ENCODE measurements at regions not wholly inside any gene's neighbourhood (a gene's known extent, or its start where the extent isn't known, plus 50 kb on each side); places are given as distances from the start of the nearest gene placed in this dataset.

DNA sequence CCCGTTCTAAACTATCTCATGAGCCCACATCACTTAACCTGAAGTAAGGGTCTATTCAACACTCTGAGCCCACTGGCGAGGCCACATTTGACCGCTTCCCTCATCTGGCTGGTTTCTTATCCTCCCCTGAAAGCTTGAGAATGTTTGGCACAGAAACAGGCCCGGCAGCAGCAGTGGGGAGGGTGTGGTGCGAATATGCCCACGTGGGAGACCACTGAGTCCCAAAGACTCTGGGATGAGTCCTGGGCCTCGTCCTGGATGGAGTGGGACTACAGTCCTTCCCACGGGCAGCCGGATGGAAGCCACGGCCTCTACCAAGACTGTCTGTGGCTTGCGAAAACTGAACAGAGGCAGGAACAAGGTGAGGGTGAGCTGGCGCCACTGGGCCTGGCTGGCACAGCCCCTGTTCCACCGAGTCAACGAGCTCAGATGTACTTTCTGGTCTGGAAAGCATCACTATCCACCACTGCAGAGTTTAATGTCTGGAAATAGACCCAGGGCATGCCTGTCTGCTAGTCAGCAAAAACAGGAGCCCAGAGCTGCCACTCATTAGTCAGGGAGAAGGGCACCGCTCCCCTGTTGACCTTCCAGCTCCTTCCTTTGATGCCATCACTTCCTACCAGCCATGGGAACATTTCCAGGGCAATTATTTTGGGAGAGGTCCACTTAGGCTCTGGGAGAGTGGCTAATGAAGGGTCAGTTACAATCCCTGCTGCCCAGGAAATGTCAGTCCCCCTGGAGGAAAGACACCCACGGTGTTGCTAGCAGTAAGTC, 386.6 kb downstream of the MATN1 start:
- DNase-seq (ENCODE audit: low read depth in 1 of 2, low spot score in 1 of 2): no peak

- no peak for DNase-seq (ENCODE audit: low read depth in 1 of 2, low spot score in 1 of 2)
Measured at GRCh38 chr1:30335997-30336390, 387.4 kb downstream of the MATN1 start.

DNA sequence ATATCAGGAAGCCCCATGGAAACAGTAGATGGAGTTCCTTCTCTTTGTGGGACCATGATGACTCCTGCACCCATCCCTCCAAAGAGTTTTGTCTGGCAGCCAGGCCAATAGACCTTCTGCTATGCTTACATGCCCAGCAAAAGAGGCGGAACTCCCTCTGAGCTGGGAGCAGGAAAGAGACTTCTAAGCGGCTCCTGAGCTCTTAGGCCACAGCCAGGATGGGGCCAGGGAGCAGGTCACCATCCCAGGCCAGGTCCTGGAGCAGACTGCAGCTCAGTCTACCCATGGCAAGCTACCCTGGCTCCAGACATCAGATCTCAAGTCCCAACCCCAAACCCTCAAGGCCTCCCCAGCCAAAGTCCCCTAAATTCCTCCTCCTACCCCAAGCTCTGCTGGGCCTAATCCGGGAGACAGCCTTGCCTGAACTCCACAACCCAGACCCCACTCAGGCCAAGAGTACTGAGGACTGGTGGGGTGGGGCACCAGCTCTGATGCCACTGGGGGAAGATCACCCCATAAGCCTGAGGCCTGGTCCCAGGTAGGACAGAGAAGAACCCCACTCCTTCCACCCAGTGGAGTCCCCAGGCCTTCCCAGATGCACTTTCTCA, 387.9 kb downstream of the MATN1 start:
- DNase-seq (ENCODE audit: low read depth in 1 of 2, low spot score in 1 of 2): no peak

DNA sequence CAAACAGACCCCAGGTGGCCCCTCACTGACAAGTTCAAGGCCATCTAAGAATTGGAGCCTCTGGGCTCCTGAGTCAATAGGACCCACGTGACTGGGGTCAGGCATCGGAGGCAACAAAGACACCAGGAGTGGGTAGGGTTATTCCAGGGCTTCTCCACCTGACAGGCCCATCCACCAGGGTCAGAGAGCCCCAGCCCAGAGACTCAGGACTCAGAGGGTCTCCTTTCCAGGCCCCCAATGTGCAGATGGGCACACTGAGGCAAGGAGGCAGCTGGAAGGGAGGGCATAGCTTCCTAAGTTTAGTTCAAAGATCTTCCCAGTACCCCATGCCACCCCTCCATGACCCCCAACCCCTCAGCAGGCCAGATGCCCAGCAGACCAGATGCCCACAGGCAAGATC, 388.6 kb downstream of the MATN1 start:
- DNase-seq (ENCODE audit: low read depth in 1 of 2, low spot score in 1 of 2): no peak

DNA sequence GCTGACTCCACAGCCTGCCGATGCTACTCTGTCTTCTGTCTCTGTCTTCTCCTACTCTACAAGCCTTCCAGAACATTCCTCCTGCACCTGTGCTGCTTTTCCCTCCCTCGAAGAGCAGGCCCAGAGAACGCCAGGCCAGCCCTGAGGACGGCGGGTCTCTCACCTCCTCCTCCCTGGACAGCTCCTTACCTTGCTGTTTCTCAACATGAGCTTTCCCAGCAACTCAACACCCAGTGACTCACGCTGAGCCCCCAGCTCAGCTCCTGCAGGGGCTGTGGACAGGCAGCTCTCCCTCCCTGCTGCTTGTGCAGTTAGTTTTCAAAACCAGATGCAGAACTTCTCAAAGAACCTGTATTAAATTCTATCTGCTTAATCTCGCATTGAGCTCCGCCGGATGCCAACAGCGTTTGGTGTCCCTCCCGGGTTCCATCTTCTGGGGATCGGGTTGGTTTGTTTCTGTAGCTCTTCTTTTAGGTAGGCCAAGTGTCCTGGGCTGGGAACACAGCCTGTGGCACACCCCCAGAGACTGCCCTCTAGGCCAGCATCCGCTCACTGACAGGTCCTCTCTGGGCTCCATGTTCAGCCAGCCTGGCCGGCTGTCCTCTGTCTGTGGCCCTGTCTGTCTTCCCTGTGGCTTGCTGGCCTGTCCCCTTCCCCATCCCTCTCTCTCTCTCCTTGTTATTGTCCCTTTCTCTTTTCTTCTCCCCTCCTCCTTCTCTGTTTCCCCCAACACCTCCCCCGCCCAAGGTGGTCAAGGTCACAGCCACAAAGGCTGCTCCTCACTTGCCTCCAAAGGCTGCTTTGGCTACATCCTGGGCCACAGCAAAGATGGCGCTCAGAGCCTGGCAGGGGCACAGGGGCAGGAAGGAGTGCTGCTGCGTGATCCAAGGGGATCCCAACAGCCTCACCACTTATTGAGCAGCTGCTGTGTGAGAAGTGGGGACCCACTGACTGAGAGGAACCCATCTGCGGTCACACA, 391.0 kb downstream of the MATN1 start:
- no peak for DNase-seq (ENCODE audit: low read depth in 1 of 2, low spot score in 1 of 2)

GRCh38 chr1:30331415-30332065, 391.8 kb downstream of the MATN1 start:
- no peak for DNase-seq (ENCODE audit: low read depth in 1 of 2, low spot score in 1 of 2)

DNA sequence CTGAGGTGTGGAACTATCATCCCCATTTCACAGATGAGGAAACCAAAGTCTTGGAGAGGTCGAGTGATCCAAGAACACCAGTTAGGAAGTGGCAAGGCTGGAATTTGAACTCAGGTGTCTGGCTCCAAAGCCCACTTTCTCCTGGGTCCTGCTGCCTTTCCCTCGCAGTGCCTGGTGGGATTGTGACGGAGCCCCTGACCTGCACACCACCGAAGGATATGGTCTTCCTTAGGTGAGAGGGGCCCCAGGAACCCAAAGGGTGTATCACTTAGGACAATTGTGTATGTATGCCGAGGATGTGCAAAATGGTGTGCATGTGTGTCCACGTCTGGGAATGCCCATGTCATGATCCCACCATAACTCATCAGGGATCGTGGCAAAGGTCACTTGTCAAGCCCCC, 392.7 kb downstream of the MATN1 start:
- DNase-seq (ENCODE audit: low read depth in 1 of 2, low spot score in 1 of 2): no peak

DNA sequence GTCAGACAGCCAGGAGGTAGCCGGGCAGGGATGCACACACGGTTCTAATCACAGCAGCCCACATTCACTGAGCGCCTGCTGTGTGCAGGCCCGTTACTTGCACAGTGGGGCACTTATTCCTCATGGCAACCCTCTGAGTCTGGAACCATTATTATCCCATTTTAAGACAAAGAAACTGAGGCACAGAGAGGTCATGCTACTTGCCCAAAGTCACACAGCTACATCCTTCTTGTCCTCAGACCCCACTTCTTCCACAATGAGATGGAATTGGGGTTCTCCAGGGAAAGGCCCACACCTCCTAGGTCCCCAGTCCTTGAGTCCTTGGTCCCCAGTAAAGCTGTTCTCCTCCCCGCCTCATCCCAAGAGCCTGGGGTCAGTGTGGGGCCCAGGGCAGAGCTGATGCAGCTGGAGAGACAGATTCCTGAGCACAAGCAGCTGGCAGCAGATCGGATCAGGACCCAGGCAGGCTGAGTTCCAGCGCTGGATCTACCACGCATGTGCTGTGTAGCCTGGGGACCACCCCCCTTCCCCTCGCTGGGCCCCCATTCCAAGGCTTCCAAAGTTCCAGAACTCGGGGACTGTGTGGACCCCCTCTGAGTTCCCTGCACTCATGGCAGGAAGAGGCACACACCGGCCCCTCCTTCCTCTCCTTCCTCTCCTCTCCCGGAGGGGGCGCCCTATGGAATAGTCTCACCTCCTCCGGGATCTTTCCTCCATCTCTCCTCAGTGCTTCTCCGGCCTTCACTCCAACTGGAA, 393.4 kb downstream of the MATN1 start:
- DNase-seq (ENCODE audit: low read depth in 1 of 2, low spot score in 1 of 2): no peak

- no peak for DNase-seq (ENCODE audit: low read depth in 1 of 2, low spot score in 1 of 2)
Measured at GRCh38 chr1:30329263-30329753, 394.1 kb downstream of the MATN1 start.

DNA sequence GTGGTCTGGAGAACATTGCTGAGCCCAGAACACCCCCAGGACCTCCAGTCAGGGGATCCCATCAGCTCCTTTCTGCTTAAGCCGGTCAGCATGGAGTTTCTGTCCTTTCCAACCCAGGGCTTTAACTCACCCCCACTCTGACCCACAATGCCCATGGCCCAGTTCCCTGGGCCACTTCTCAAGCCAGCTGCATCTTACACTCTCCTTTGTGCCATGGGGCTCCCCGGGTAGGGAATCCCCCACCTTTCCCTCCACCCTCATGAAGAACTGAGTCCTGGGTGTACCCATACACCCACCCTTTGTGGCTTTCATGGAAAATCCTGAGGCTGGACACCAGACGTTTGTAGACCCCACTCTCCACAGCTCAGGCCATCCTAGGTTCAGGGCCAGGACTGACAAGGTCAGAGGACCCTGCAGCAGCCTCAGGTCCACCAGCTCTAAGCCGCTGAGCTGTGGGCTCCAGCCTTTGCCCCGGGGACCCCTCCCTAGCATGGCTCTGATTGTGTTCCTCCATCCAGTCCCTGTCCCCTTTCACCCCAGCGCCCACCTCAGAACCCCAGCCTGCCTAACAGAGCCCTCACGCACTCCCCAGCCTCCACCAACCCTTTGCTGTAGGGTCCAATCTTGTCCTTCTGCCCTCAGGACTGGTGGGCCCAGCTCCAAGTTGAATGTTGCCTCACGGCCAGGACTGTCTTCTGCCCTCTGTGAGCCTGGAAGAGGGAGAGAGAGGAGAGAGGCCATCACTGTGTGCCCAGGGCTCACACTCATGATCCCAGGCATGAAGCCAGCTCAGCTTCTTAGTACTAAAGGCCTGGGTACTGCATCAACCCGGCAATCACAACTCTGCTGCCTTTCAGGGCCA, 394.8 kb downstream of the MATN1 start:
- DNase-seq (ENCODE audit: low read depth in 1 of 2, low spot score in 1 of 2): no peak

GRCh38 chr1:30328100-30328370, 395.4 kb downstream of the MATN1 start:
- no peak for DNase-seq (ENCODE audit: low read depth in 1 of 2, low spot score in 1 of 2)

- no peak for DNase-seq (ENCODE audit: low read depth in 1 of 2, low spot score in 1 of 2)
Measured at GRCh38 chr1:30327370-30328099, 395.9 kb downstream of the MATN1 start.

DNA sequence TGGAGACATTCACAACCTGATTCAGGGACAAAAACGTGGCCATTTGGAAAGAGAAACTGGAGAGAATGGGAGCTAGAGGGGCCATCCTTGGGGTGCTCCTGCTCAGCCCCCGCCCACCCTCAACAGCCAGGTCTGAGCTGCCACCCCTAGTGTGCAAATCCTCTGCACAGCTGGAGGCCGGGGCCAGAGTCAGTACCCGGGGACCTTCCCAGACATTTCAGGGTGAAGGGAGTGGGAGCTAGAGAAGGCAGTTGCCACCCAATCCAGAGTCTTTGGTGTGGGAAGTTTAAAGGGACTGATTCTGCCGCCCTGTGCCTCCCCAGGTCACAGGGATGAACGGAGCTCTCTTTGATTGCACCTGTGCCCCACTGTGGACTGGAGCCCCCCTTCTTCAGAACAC, 397.4 kb downstream of the MATN1 start:
- no peak for DNase-seq (ENCODE audit: low read depth in 1 of 2, low spot score in 1 of 2)

DNA sequence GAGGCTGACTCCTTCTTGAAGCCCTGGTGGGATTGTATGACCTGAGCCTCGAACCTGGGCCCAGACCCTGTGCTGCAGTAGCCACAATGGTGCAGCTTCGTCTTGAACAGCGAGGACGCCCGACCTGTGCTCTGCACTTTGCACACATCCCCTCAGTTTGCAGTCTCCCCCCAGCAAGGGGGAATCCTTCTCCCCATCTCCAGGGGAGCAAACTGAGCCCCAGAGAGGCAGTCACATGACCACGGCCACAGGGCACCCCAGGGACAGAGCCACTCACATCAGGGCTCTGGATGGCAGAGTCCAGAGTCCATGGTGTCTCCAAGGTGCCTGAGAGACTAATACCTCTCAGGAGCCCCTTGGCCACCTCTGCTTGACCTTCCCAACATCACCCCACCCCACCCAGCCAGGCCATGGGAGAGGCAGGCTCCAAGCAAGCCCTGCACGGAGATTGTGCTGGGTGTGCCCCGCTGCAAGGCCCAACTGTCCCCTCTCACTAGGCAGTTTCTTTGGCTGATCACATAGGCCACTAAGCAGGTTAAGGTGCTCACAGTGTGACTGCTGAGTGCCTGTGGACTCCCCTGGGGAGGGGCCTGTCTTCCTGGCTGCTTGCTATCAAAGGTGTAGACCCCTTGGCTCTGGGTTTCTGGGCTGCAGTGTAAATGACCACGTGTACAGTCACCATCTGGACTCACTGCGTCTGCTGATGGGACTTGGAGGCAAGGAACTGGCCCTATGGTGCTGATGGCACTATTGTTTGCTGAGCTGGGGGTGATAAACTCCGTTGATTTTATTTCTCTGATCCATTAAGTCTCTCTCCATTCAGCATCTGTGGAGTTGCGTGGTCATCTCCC, 398.1 kb downstream of the MATN1 start:
- DNase-seq (ENCODE audit: low read depth in 1 of 2, low spot score in 1 of 2): no peak

DNA sequence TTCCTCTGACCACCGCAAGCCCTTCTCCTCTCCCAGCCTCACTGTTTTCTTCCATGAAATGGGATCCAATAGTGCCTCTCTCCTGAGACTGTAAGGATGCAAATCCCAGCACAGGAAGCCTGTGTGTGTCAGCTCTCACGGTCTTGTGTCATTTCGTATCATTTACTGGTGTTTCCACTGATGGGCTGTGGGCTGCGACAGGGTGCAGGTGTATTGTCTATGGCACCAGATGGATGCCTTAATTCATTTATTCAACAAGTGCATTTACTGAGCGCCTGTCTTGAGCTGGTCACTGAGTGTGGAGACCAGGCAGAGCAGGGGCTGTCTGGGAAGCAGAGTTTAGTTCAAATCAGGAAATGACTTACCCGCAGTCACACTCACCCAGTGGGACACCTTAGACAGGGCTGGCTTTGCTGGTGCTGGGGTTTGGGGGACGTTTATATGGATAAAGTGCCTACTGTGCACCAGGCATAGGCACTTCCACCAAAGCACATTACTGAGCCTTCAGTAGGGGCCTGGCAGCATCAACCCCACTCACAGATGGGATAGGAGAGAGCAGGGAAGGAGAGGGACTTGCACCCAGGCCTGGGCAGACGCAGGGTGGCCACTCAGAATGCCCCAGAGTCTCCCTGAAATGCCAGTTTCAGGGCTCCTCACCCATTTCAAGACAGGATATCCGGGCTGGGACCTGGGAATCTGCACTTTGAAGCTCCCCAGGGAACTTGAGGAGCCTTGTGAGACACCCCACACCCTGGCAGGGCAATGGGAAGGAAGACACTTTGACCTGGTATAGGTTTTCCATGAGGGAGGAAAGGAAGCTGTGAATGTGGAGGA, 398.9 kb downstream of the MATN1 start:
- DNase-seq (ENCODE audit: low read depth in 1 of 2, low spot score in 1 of 2): no peak

DNA sequence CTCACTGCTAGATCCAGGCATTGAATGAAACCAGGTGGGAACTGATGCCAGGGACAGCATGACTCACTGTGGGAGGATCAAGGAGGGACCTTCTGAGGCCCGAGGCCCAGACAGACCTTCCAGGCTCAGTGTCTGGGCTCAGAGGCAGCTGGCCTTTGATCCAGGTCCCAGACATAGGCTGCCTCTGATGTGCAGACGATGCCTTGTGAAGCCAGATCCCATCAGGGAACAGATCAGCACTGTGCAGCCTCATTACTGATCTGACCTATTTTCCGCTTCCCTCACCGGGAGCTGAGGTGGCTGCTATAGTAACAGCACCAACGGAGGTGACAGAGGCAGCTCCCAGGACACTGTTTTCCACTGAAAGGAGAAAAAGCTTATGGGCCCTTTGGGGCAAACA, 399.5 kb downstream of the MATN1 start:
- DNase-seq (ENCODE audit: low read depth in 1 of 2, low spot score in 1 of 2): no peak

DNA sequence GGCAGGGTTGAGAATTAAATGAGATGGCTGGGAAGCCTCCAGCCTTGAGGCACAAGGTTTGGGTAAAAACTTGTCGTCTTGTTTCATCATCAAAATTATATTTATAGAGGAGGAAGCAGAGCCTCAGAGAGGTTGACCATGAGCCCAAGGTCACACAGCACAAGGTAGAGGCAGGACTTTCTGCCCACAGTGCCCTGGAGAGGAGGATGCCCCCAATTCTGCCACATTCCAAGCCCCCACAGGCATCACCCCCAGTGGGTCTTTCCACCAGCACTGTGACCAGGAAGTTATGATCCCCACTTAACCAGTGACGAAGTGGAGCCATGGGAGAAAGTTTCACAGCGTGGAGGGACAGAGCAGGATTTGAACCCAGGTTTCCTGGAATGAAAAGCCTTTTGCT, 400.0 kb downstream of the MATN1 start:
- DNase-seq (ENCODE audit: low read depth in 1 of 2, low spot score in 1 of 2): no peak

Data from stimulated activated CD4-positive, alpha-beta T cell treated with anti-CD3 and anti-CD28 coated beads, Interleukin-15, amount 100 ng/mL, for 1 hour (primary cell).